ENCODE measurements at regions not wholly inside any gene's neighbourhood (a gene's known extent, or its start where the extent isn't known, plus 50 kb on each side); places are given as distances from the start of the nearest gene placed in this dataset.

DNA sequence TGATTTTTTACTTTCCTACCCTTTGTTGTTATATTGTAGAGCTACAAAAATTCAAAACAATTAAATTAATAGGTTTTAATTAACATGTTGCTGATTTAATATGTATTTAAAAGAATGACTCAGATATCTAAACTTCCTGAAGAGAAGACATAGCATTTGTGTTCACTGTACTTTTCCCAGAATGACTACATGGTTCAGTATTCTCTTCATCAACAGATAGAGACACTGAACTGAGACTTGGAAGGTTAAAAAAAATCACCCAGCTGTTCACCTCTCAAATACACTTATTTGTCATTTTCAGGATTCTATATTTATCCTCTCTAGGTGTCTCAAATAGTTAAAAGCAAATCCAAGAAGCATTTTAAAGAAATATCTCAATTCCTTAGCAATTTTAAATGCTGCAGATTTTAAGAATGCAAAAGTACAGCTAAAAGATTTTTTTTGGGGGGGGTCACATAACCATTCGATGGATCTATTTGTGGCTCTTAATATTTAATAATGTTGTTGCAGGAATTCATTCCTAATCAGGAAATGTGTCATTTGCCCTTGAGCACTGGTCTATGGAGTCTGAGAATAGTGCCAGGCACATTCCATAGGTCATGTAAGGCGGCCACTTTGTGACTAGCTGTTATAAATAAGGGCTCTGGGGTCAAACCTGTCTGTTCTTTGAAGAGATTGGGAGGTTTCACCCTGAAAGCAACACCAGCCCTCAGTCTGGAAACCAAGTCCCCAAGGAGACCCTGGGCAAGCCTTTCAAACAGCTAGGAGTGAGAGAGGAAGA lies 463.1 kb downstream of the NR2F1-AS1 start:
- Histone ChIP-seq H3K4me3 (ENCODE audit: extremely low read depth, insufficient read depth, low read length, poor library complexity, severe bottlenecking) (no peak overlapping the region), H3K27ac (ENCODE audit: low read depth, low read length, severe bottlenecking) (no peak overlapping the region), H3K9me3 (ENCODE audit: control insufficient read depth, low read length) (no peaks in the 10 kb centered on the region), H3K36me3 (ENCODE audit: control insufficient read depth, insufficient read depth, low read length) (no peaks in the 10 kb centered on the region), H3K4me1 (ENCODE audit: control insufficient read depth, insufficient read depth, low read length, poor library complexity, severe bottlenecking) (peaks cover 6% of the 10 kb centered on the region)
- 100% methylated on average over 2 of the region's 2 CpGs; no CpG with 5 or more reads in 1 of the 2 experiments for WGBS, 2 experiments (ENCODE audit: insufficient coverage in 2 of 2)

DNA sequence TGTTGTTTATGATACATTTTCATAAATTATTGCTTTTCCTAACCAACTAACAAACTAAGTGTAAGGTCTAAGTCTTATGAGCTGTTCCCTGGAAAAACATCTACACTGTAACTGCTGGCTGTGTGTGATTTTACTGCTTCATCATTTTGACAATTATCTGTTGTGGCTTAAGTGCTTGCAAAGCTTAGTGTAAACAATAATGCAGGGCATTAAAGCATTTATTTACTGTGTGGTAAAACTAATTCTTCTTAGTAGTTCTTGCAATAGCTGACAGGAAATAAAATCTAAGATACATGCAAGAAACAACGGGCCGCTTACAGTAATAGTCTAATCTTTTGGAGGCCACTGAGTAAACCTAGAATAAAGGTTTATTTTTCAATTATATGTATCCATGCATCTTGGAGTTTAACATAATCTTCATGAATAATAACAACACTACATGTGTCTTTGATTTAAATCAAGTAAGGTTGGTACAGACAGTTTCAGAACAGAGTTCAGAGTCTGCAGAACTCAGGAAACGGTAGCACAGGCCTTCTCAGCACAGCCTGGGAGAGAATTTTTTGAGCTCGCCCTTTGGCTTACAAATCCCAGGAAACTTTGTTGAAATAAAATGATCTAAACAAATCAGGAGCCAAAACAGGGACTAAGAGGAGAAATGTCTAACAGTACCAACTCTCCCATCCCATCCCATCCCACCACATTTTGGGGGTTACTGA lies 473.1 kb downstream of the NR2F1-AS1 start:
- Histone ChIP-seq H3K27ac (ENCODE audit: low read depth, low read length, severe bottlenecking) (no peak overlapping the region), H3K36me3 (ENCODE audit: control insufficient read depth, insufficient read depth, low read length) (no peaks in the 10 kb centered on the region), H3K4me3 (ENCODE audit: extremely low read depth, insufficient read depth, low read length, poor library complexity, severe bottlenecking) (no peak overlapping the region), H3K9me3 (ENCODE audit: control insufficient read depth, low read length) (no peaks in the 10 kb centered on the region), H3K4me1 (ENCODE audit: control insufficient read depth, insufficient read depth, low read length, poor library complexity, severe bottlenecking) (no peaks in the 10 kb centered on the region)
- 100% methylated on average over 1 of the region's 4 CpGs; no CpG with 5 or more reads in 1 of the 2 experiments for WGBS, 2 experiments (ENCODE audit: insufficient coverage in 2 of 2)

DNA sequence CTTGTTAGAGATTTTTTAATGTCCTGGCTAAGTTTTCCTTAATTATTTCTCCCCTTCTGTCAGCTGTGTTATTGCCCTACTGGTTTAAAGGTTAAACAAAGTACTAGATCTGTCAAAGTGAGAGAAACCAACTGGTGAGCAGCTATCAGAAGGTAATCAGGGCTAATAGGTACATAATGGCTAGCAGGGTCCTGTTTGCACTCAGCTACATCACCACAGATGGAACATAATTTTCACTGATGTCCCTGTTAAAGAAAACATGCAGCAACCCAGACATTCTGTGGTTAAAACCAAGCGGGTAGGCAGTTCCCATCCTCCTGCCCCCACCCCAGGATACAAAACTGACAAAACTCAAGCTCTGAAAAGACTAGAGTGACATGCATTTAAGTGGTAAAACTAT lies 473.9 kb downstream of the NR2F1-AS1 start:
- Histone ChIP-seq H3K4me3 (ENCODE audit: extremely low read depth, insufficient read depth, low read length, poor library complexity, severe bottlenecking) (no peak overlapping the region), H3K36me3 (ENCODE audit: control insufficient read depth, insufficient read depth, low read length) (no peaks in the 10 kb centered on the region), H3K4me1 (ENCODE audit: control insufficient read depth, insufficient read depth, low read length, poor library complexity, severe bottlenecking) (no peaks in the 10 kb centered on the region), H3K9me3 (ENCODE audit: control insufficient read depth, low read length) (no peaks in the 10 kb centered on the region), H3K27ac (ENCODE audit: low read depth, low read length, severe bottlenecking) (no peak overlapping the region)
- no CpG with 5 or more reads among the region's 1 CpG for WGBS, 2 experiments (ENCODE audit: insufficient coverage in 2 of 2)

DNA sequence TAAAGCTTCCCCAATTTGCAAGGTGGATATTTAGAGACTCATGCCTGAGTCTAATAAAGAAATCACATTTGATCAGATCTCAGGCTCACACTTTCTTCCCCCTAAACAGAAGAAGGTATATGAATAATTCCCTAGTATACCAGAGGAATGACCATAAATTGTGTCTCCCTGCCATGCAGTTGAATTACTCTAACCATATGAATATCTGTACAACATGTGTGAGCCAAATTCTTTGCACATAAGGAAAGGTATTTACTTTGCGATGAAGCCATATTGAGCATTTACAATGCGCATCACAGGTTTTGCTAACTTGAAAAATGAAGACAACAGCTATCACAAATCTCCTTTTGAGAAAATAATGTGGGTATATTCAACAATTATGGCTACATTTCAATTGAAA lies 479.4 kb downstream of the NR2F1-AS1 start:
- Histone ChIP-seq H3K27ac (ENCODE audit: low read depth, low read length, severe bottlenecking) (no peak overlapping the region), H3K4me3 (ENCODE audit: extremely low read depth, insufficient read depth, low read length, poor library complexity, severe bottlenecking) (no peak overlapping the region), H3K9me3 (ENCODE audit: control insufficient read depth, low read length) (no peaks in the 10 kb centered on the region), H3K4me1 (ENCODE audit: control insufficient read depth, insufficient read depth, low read length, poor library complexity, severe bottlenecking) (no peaks in the 10 kb centered on the region), H3K36me3 (ENCODE audit: control insufficient read depth, insufficient read depth, low read length) (no peaks in the 10 kb centered on the region)
- WGBS, 2 experiments (ENCODE audit: insufficient coverage in 2 of 2): no CpG with 5 or more reads among the region's 2 CpGs

DNA sequence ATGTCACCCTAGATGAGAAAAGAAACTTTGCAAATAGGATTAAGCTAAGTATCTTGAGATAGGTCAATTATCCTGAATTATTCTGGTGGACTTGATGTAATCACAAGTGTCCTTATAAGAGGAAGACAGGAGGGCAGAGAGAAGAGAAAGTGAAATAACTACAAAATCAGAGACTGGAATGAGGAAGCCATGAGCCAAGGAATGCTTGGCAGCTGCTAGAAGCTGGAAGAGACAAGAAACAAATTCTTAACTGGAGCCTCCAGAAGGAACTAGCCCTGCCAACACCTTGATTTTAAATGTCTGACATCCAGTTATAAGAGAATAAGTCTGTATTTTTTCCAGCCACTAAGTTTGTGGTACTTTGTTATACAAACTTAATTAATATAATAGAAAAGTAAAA lies 480.0 kb downstream of the NR2F1-AS1 start:
- Histone ChIP-seq H3K36me3 (ENCODE audit: control insufficient read depth, insufficient read depth, low read length) (no peaks in the 10 kb centered on the region), H3K9me3 (ENCODE audit: control insufficient read depth, low read length) (no peaks in the 10 kb centered on the region), H3K4me1 (ENCODE audit: control insufficient read depth, insufficient read depth, low read length, poor library complexity, severe bottlenecking) (no peaks in the 10 kb centered on the region), H3K4me3 (ENCODE audit: extremely low read depth, insufficient read depth, low read length, poor library complexity, severe bottlenecking) (no peak overlapping the region), H3K27ac (ENCODE audit: low read depth, low read length, severe bottlenecking) (no peak overlapping the region)

DNA sequence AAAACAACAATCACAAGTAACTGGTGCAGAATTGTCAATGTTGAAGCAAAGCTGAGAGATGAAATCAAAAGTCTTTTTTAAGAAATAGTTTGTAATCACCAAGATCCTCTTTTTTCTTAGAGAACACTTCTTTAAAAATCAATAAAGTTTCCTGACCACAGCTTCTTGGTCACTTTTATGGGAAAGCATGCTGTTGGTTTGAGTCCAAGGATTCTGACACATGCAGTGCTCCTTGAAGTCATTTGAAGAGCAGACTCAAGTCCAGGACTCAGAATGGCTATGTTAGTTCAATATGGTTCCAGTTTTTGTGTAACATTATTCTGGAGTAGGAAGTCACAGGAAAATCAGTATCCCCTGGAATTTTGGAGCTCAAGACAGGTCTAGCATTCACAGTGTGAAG lies 480.6 kb downstream of the NR2F1-AS1 start:
- no peak overlapping the region for H3K4me3 ChIP-seq (ENCODE audit: extremely low read depth, insufficient read depth, low read length, poor library complexity, severe bottlenecking)
- no peaks in the 10 kb centered on the region for H3K4me1 ChIP-seq (ENCODE audit: control insufficient read depth, insufficient read depth, low read length, poor library complexity, severe bottlenecking)
- H3K27ac ChIP-seq (ENCODE audit: low read depth, low read length, severe bottlenecking): no peak overlapping the region
- H3K9me3 ChIP-seq (ENCODE audit: control insufficient read depth, low read length): no peaks in the 10 kb centered on the region
- H3K36me3 ChIP-seq (ENCODE audit: control insufficient read depth, insufficient read depth, low read length): no peaks in the 10 kb centered on the region

DNA sequence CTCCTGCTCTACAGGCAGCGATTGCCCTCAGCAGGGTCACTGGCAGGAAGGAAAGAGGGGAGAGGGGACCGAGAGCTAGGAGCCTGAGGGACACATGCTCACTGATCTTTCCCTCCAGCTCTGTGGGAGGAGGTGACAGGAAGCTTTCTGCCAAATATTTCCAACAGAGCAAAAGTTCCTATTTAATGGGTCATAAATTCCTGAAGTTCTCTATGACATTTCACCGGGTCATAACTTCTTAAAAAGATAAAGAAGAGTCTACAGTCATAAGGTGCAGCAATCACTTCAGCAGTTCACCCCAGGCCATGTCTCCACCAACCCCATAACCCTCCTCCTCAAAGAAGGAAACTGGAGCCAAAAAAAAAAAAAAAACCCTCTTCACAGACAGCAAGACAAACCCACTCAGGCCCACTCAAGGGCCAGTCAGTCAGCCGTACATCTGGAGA lies 481.1 kb downstream of the NR2F1-AS1 start:
- WGBS, 2 experiments (ENCODE audit: insufficient coverage in 2 of 2): 60 to 100% methylated on average over 1 of the region's 4 CpGs
- Histone ChIP-seq H3K4me1 (ENCODE audit: control insufficient read depth, insufficient read depth, low read length, poor library complexity, severe bottlenecking) (no peaks in the 10 kb centered on the region), H3K4me3 (ENCODE audit: extremely low read depth, insufficient read depth, low read length, poor library complexity, severe bottlenecking) (no peak overlapping the region), H3K27ac (ENCODE audit: low read depth, low read length, severe bottlenecking) (no peak overlapping the region), H3K36me3 (ENCODE audit: control insufficient read depth, insufficient read depth, low read length) (no peaks in the 10 kb centered on the region), H3K9me3 (ENCODE audit: control insufficient read depth, low read length) (no peaks in the 10 kb centered on the region)

DNA sequence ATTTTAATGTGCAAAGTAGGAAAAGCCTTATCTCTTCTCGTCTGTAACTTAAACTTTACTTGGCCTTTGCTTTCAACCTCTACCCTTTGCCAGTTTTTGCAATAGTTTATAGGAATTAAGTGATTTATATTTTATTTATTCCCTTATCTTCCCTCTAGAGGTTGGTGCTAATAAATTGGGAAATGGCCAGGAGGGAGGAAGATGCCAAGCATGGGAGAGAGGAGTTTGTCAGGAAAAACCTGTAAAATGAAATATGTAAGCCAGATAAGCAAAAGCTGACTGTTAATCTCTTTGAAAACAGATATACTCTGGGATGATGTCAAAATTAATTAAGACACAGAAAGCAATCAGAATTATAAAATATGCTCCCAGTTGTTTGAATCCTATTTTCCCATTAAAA lies 484.5 kb downstream of the NR2F1-AS1 start:
- WGBS, 2 experiments (ENCODE audit: insufficient coverage in 2 of 2): no CpG with 5 or more reads among the region's 1 CpG
- H3K4me3 ChIP-seq (ENCODE audit: extremely low read depth, insufficient read depth, low read length, poor library complexity, severe bottlenecking): no peak overlapping the region
- no peaks in the 10 kb centered on the region for H3K4me1 ChIP-seq (ENCODE audit: control insufficient read depth, insufficient read depth, low read length, poor library complexity, severe bottlenecking)
- H3K27ac ChIP-seq (ENCODE audit: low read depth, low read length, severe bottlenecking): no peak overlapping the region
- H3K36me3 ChIP-seq (ENCODE audit: control insufficient read depth, insufficient read depth, low read length): no peaks in the 10 kb centered on the region
- no peaks in the 10 kb centered on the region for H3K9me3 ChIP-seq (ENCODE audit: control insufficient read depth, low read length)

DNA sequence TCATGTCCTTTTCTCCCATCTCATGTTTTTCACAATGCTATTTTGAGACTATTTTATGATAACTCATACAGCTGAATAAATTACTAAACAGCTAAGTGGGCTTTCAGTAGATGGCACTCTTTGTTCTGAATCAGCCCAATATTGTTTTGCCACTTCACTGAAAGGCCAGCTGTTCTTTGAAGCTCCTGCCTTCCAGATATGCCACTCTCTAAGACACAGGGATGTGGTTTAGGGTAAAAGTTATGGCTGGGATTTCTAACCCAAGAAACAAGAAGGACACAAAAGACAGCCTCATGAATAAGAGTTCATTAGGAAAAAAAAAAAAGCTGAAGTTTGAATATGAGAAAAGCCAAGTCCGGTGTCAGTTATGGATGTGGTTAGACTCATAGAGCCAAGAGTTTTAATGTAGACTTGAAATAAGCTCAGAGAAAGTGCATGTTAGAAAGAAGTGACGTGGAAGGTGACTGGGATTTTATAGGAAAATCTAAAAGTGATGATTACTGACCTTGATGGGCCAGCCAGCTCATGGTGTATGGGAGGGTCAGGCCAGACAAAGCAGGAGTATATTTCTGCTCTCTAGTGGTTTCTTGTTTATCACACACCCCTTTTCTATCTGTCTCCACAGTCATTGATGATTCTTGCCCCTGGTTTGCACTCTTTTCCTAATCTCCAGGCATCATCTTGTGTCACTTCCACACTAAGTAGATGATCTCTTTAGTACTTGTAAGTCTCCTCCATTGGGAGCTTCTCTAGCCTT lies 488.5 kb downstream of the NR2F1-AS1 start:
- Histone ChIP-seq H3K36me3 (ENCODE audit: control insufficient read depth, insufficient read depth, low read length) (no peaks in the 10 kb centered on the region), H3K4me1 (ENCODE audit: control insufficient read depth, insufficient read depth, low read length, poor library complexity, severe bottlenecking) (no peaks in the 10 kb centered on the region), H3K27ac (ENCODE audit: low read depth, low read length, severe bottlenecking) (no peak overlapping the region), H3K4me3 (ENCODE audit: extremely low read depth, insufficient read depth, low read length, poor library complexity, severe bottlenecking) (no peak overlapping the region), H3K9me3 (ENCODE audit: control insufficient read depth, low read length) (no peaks in the 10 kb centered on the region)
- 92 to 97% methylated on average over 2 of the region's 2 CpGs for WGBS, 2 experiments (ENCODE audit: insufficient coverage in 2 of 2)

DNA sequence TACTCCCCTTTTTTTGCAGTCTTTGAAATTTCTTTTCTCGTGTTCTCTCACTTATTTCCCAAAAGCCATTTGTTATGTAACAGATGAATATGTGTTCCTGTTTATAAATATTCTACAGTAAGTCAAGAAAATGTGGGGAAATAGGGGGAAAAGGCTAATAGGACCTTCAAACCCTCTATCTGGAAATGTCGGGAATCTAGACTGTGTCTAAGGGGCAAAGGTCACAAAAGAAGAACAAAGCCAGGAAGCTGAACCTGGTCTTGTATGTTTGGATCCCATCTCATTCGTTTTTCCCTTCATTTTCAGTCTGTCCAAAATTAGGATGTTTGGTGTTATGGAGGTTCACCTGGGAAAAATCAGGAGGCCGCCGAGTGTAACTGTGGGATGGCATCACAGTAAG lies 490.3 kb downstream of the NR2F1-AS1 start:
- H3K4me1 ChIP-seq (ENCODE audit: control insufficient read depth, insufficient read depth, low read length, poor library complexity, severe bottlenecking): no peaks in the 10 kb centered on the region
- no peak overlapping the region for H3K4me3 ChIP-seq (ENCODE audit: extremely low read depth, insufficient read depth, low read length, poor library complexity, severe bottlenecking)
- WGBS, 2 experiments (ENCODE audit: insufficient coverage in 2 of 2): 80 to 100% methylated on average over 1 to 2 of the region's 5 CpGs
- no peaks in the 10 kb centered on the region for H3K9me3 ChIP-seq (ENCODE audit: control insufficient read depth, low read length)
- no peak overlapping the region for H3K27ac ChIP-seq (ENCODE audit: low read depth, low read length, severe bottlenecking)
- H3K36me3 ChIP-seq (ENCODE audit: control insufficient read depth, insufficient read depth, low read length): no peaks in the 10 kb centered on the region
